GM19023 (cell line): ENCODE measurements at regions not wholly inside any gene's neighbourhood (a gene's known extent, or its start where the extent isn't known, plus 50 kb on each side); places are given as distances from the start of the nearest gene placed in this dataset.

ENCODE experiments used
- ATAC-seq: cut with Tn5 transposase; IDR thresholded peaks from one replicate; pipeline ENCODE4 v1.9.1; 2021; ENCODE audit warnings: mild to moderate bottlenecking, moderate library complexity; ENCODE audit not compliant: unreplicated experiment

DNA sequence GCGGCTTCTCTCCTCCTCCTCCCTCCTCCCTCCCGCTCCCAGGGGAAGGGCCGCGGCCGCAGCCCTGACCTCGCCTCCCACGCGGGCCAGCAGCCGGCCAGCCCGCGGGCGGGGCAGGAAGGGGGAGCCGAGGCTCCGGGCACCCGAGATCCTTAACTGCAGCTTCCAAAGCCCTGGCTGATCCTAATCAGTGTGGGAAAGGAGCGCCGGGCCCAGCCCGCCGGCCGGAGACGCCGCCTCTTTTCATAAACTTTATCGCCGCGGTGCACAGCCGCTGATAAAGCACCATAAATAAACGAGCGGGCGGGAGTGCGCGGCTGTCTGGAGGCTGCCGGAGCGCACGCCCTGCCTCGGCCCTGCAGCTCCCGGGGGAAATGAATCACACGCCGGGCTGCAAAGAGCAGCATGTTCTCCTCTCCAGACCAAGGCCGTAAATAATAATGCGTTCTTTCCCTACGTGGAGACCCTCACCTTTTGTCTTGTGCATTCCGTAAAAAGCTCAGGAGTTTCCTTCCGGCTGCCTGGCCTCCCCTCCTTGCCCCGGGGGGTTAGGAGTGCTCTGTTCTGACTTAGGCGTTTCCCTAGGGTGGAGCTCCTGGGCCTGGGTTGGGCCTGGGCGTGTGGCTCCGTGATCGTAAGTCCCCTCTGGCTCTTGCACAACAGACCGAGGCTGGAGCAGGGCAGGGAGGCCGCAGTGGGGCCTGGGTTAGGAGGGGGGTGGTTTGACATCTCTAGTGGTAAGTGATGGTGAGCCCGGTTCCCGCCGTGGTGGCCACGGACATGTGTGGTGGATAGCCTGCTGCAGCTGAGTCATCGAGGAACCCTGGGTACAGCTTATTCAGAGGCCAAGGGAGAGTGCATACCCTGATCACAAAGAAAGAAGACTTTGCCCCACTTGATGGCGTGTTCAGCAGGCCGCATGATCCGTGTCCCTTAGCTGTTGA lies 132.6 kb upstream of the HES1 start:
- ATAC-seq, result peak; percentile 65

DNA sequence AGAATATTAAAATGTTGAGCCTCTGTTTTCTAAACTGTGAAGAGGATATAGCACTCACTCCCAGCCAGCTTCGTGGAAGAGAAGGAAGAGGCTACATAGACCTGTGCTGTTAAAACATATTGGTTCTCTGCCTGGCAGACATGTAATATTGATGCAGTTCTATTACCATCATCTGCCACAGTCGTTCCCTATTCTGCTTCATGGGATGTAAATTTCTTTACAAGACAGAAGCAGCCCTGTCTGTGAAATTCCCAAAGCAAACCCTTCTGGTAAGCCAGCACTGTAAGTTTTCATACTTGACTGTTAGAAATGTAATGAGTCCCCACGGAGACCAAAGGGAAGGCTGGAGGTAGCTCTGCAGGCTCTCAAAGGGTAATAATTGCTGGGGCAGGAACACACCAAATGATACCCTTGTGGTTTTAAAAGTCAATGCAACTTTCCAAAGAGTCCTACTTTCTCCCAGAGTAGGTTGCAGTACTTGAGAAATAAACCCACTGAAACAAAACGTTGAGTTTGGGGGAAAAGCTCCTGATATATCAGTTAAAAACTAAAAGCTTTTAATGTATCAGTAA lies 129.9 kb upstream of the HES1 start:
- ATAC-seq, result no peak

- no peak for ATAC-seq
These were observed 128.2 kb upstream of the HES1 start for GRCh38 chr3:194007592-194008337.

DNA sequence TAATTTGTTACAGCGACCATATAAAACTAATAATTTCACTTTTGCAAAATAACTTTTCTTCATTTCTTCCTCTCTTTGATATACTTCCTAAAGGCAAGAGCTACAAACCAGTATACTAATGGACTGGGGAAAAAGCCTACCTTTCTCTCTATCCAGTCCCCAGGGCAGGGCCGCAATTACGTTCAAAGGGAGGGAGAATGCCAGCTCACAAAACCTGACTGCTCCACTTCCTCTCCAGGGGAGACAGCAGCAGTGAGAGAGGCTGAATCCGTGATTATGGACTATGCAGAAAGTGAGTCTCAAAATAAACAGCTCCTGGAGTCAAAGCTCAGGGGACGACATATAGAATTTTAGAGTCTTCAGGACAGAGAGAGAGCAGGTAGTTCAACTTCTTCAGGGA lies 126.9 kb upstream of the HES1 start:
- ATAC-seq, result no peak

- no peak for ATAC-seq
These were observed 125.9 kb upstream of the HES1 start for GRCh38 chr3:194009892-194010533.

GRCh38 chr3:194011807-194012206 lies 124.1 kb upstream of the HES1 start:
- no peak for ATAC-seq

DNA sequence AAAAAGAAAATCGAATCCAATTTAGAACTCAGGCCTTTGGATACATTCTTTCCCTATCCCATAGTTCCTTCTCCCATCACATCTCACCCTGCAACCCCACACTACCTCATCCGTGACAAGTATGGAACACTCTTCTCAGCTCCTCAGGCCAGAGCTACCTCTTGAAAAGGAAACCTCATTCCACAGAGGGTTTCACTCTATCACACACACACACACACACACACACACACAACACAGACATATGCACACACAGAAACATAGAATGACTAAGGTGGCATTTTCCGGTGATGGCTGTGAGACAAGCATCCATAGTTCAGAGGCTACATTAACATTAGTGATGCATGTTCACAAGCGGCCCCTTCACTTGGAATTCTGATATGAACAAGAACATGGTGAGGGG lies 122.0 kb upstream of the HES1 start:
- ATAC-seq, result no peak

DNA sequence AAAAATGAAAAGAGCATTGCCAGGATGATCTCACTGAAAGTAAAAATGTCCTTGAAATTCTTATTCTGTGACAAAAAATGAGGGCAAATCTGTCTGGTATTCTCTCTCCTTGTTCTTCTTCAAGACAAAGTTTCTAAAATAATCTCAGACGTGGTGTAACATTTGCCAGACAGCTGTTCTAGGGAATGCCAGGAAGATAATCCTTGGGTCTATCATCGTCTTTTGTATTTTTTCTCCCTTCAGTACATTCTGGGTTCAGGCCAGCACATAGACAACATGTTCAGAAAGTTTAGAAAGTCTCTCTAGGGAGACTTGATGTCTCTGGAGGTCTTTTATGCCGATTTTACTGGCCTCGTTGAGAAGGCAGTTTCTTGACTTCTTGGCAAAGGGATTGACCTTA lies 121.2 kb upstream of the HES1 start:
- ATAC-seq, result no peak

DNA sequence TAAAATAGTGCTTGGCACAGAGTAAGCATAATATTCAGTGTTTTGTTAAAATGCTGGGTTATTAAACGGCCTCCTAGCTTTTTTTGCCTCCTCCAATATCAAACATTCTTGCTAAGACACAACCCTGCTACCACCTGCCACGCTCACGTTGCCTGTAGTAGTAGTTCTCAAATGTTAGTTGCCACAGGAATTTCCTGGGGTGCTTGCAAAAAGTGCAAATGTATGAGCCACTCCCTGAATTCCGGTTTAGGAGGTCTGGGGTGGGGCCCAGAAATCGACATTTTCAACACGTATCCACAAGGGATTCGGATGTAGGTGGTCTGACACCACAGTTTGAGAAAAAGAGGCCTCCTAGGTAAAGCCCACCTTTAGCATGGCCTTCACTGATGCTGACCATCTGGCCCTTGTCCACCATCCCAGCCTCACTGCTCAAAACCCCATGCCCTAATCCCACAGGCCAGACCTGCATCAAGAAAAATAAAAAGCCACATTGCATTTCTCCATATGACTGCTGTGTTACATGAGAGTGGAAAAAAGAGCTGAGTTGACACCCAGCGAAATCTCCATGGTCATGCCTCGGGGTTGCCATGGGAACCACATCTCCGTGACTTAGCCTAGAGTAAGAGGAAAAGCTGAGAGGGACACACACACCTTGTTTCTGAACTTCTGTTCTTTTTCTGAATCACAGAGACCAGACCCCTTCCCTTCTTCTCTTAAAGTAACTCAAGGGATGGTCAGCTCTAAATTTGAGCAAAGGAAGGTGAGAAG lies 116.4 kb upstream of the HES1 start:
- no peak for ATAC-seq

DNA sequence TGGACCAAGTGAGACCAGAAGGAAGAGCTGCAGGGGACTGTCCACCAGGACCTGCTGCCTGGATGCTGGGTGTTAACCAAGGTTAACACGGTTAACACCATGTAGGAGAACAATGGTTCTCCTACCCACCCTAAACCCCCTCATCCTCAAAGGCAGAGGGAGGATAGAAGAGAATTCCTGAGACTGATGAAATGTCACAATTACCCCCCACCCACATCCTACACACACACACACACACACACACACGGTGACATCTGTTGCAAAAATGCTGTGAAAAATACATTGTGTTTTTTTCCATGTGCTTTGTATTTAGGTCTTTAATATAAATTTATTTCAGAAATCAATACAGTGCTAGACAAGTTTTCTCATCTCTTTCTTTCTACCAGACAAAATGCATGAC lies 113.9 kb upstream of the HES1 start:
- no peak for ATAC-seq

- ATAC-seq, result no peak
These were observed 113.1 kb upstream of the HES1 start for GRCh38 chr3:194022816-194023215.

DNA sequence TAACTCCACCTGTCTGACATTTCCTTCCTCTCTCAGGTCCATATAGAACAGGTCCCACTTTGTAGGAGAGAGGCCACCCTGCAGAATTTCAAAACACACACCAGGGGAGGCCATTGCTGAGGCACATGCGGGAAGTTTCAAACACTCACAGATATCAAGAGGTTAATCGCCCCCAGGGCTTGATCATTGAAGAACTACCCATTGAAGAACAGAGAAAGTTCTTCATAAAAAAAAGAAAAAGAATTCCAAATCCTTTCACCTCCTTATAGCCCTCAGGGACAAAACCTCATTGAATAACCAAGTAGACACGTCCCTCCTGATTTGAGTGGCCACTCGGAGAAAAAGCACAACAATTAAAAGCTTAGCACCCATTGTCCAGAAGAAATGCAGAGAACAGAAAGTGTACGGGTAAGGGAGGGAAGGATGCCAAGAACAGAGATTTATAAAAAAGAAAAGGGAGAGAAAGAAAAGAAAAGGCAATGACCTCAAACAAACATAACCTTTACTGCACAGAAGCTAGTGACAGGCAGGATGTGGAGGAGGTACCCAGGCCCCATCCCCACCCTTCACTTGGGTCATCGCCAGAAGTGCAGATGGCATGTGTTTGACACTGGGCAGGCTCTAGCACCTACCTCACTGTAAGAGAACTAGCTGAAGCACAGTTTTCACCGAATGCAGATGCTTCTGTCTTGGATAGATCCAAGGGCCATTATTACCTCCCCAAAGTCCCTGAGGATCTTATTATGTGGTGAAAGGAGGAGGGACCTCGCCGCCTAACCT lies 112.3 kb upstream of the HES1 start:
- no peak for ATAC-seq

DNA sequence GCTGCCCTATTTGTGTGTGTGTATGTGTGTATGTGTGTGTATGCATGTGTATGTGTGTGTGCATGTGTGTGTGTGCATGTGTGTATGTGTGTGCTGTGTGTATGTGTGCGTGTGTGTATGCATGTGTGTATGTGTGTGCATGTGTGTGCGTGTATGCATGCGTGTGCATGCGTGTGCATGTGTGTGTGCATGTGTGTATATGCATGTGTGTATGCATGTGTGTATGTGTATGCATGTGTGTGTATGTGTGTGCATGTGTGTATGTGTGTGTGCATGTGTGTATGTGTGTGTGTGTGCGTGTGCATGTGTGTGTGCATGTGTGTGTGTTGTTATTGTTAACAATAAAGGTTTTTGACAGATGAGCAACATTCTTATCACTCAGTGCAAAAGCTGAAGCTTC lies 110.8 kb upstream of the HES1 start:
- no peak for ATAC-seq

- ATAC-seq, result no peak
These were observed 110.0 kb upstream of the HES1 start for GRCh38 chr3:194025951-194026350.

- no peak for ATAC-seq
These were observed 107.4 kb upstream of the HES1 start for GRCh38 chr3:194028434-194029004.

GRCh38 chr3:194029846-194030245 lies 106.1 kb upstream of the HES1 start:
- ATAC-seq, result no peak

GRCh38 chr3:194030372-194030771 lies 105.6 kb upstream of the HES1 start:
- ATAC-seq, result no peak

- ATAC-seq, result no peak
These were observed 104.6 kb upstream of the HES1 start for GRCh38 chr3:194031349-194031748.

GRCh38 chr3:194031867-194032635 lies 103.9 kb upstream of the HES1 start:
- no peak for ATAC-seq
